GM13977 (cell line): ENCODE measurements at regions not wholly inside any gene's neighbourhood (a gene's known extent, or its start where the extent isn't known, plus 50 kb on each side); places are given as distances from the start of the nearest gene placed in this dataset.
A peak's percentile ranks its signal among the peaks of the same experiment; 100 is the strongest.

ENCODE experiments used
- DNase-seq: peaks from one replicate; pipeline ENCODE4 v3.0.0; 2012; ENCODE audit warnings: low spot score
- CTCF ChIP-seq: IDR thresholded peaks from 2 replicates; pipeline ENCODE4 v1.5.1; 2012; ENCODE audit warnings: mild to moderate bottlenecking, control low read depth; ENCODE audit not compliant: insufficient read depth; ENCODE audit errors: extremely low read depth, missing control alignments
- in situ Hi-C: fragments of 300-500 bp; cut with MboI; formaldehyde crosslinking; loops from one replicate; pipeline ENCODE4 v1.12.0; 2022; ENCODE audit warnings: low sequenced_read_pairs, low pct_unique_long_range_greater_than_20kb, mixed read lengths, inconsistent platforms; ENCODE audit not compliant: unreplicated experiment

GRCh38 chr2:59277671-59278070 is 1036.5 kb upstream of the FANCL start:
- no peak for DNase-seq
- in situ Hi-C loops = loop anchor here (25.0 kb wide), 1 partner anchor 1285 kb away; the partner anchor contains the start of gene BCL11A
- no peak for TF ChIP-seq CTCF

GRCh38 chr2:59276917-59277316 is 1035.8 kb upstream of the FANCL start:
- DNase-seq = no peak
- TF ChIP-seq CTCF = no peak
- in situ Hi-C loops = loop anchor here (25.0 kb wide), 1 partner anchor 1285 kb away; the partner anchor contains the start of gene BCL11A

- TF ChIP-seq CTCF = peak; percentile 63
- DNase-seq = no peak
- in situ Hi-C loops = loop anchor here (25.0 kb wide), 1 partner anchor 1286 kb away; the partner anchor contains the start of gene BCL11A
Measured at GRCh38 chr2:59276033-59276432, 1034.9 kb upstream of the FANCL start.

- DNase-seq = no peak
- no peak for TF ChIP-seq CTCF
- in situ Hi-C loops = no loop called here
Measured at GRCh38 chr2:59266453-59266852, 1025.3 kb upstream of the FANCL start.

- in situ Hi-C loops = no loop called here
- no peak for DNase-seq
- TF ChIP-seq CTCF = no peak
Measured at GRCh38 chr2:59259913-59260312, 1018.8 kb upstream of the FANCL start.

- TF ChIP-seq CTCF = no peak
- no peak for DNase-seq
- in situ Hi-C loops = no loop called here
Measured at GRCh38 chr2:59256290-59256689, 1015.2 kb upstream of the FANCL start.

GRCh38 chr2:59254279-59254678 is 1013.2 kb upstream of the FANCL start:
- in situ Hi-C loops = no loop called here
- TF ChIP-seq CTCF = no peak
- DNase-seq = no peak
